Stimulated activated CD4-positive, alpha-beta T cell treated with anti-CD3 and anti-CD28 coated beads, TNF-alpha, amount 100 ng/mL, for 4 hours (primary cell): ENCODE measurements at regions not wholly inside any gene's neighbourhood (a gene's known extent, or its start where the extent isn't known, plus 50 kb on each side); places are given as distances from the start of the nearest gene placed in this dataset.

Experiments used
- DNase-seq, 3 experiments: peaks; one replicate each; pipeline ENCODE4 v3.0.0-alpha.2; 2020; ENCODE audit warnings: low read depth in 3 of 3

- DNase-seq, result no peak
Observed at GRCh38 chr5:175242207-175242606, 201.8 kb downstream of the DRD1 start.

- DNase-seq, result no peak
Observed at GRCh38 chr5:175238326-175238725, 205.7 kb downstream of the DRD1 start.

GRCh38 chr5:175236176-175236575 lies 207.8 kb downstream of the DRD1 start:
- DNase-seq, result no peak

GRCh38 chr5:175235251-175235960 lies 208.6 kb downstream of the DRD1 start:
- DNase-seq, result no peak

GRCh38 chr5:175230299-175230698 lies 213.7 kb downstream of the DRD1 start:
- DNase-seq, result no peak

- DNase-seq, result no peak
Observed at GRCh38 chr5:175226506-175226905, 217.5 kb downstream of the DRD1 start.

GRCh38 chr5:175223291-175223690 lies 220.7 kb downstream of the DRD1 start:
- no peak for DNase-seq

- no peak for DNase-seq
Observed at GRCh38 chr5:175222621-175223020, 221.4 kb downstream of the DRD1 start.

GRCh38 chr5:175220549-175220948 lies 223.4 kb downstream of the DRD1 start:
- no peak for DNase-seq

- DNase-seq, result no peak
Observed at GRCh38 chr5:175219366-175219765, 224.6 kb downstream of the DRD1 start.

- DNase-seq, result no peak
Observed at GRCh38 chr5:175216991-175217390, 227.0 kb downstream of the DRD1 start.

GRCh38 chr5:175215906-175216305 lies 228.1 kb downstream of the DRD1 start:
- DNase-seq, result no peak

- DNase-seq, result no peak
Observed at GRCh38 chr5:175214152-175214551, 229.8 kb downstream of the DRD1 start.

GRCh38 chr5:175211956-175212756 lies 231.8 kb downstream of the DRD1 start:
- no peak for DNase-seq

- DNase-seq, result no peak
Observed at GRCh38 chr5:175207321-175208040, 236.5 kb downstream of the DRD1 start.

GRCh38 chr5:175206669-175207068 lies 237.3 kb downstream of the DRD1 start:
- no peak for DNase-seq

GRCh38 chr5:175202463-175203068 lies 241.4 kb downstream of the DRD1 start:
- DNase-seq, result no peak

GRCh38 chr5:175201393-175201792 lies 242.6 kb downstream of the DRD1 start:
- DNase-seq, result no peak

GRCh38 chr5:175195698-175196656 lies 248.0 kb downstream of the DRD1 start:
- DNase-seq, result no peak

GRCh38 chr5:175181331-175181730 lies 262.7 kb downstream of the DRD1 start:
- DNase-seq, result no peak

- no peak for DNase-seq
Observed at GRCh38 chr5:175170899-175171298, 273.1 kb downstream of the DRD1 start.
